Suprapubic skin (tissue), 4 donors: ENCODE measurements at regions not wholly inside any gene's neighbourhood (a gene's known extent, or its start where the extent isn't known, plus 50 kb on each side); places are given as distances from the start of the nearest gene placed in this dataset.

Experiments
- DNase-seq, 2 donors: peaks; one replicate each; pipeline ENCODE4 v3.0.0-alpha.2; 2019; ENCODE audit warnings: low spot score in 2 of 2
- H3K27ac ChIP-seq: fragments of 200-600 bp; sonication (generic); one replicate; pipeline ENCODE4 v1.5.1; 2019
- H3K27me3 ChIP-seq: fragments of 200-600 bp; sonication (generic); one replicate; pipeline ENCODE4 v1.5.1; 2019
- H3K36me3 ChIP-seq: fragments of 200-600 bp; sonication (generic); one replicate; pipeline ENCODE4 v1.5.1; 2019
- H3K4me1 ChIP-seq: fragments of 200-600 bp; sonication (generic); one replicate; pipeline ENCODE4 v1.5.1; 2019
- H3K4me3 ChIP-seq: fragments of 200-600 bp; sonication (generic); one replicate; pipeline ENCODE4 v1.5.1; 2019; ENCODE audit warnings: mild to moderate bottlenecking
- H3K9me3 ChIP-seq: fragments of 200-600 bp; sonication (generic); one replicate; pipeline ENCODE4 v1.5.1; 2019
- EP300 ChIP-seq: sonication (generic); formaldehyde crosslinking; IDR thresholded peaks from one replicate; pipeline ENCODE4 v1.6.1; 2017; ENCODE audit warnings: antibody characterized with exemption
- POLR2A ChIP-seq, 2 donors: fragments of 450-650 bp; IDR thresholded peaks; one replicate each; pipeline ENCODE4 v1.6.1; 2017; ENCODE audit warnings: antibody characterized with exemption in 2 of 2, mild to moderate bottlenecking in 2 of 2, moderate library complexity in 2 of 2
- POLR2AphosphoS5 ChIP-seq, 3 donors: sonication (generic); formaldehyde crosslinking; IDR thresholded peaks; one replicate each; pipeline ENCODE4 v1.6.1; 2017; ENCODE audit warnings: antibody characterized with exemption in 3 of 3
- WGBS: methylation state at CpG from one replicate; pipeline ENCODE4 v1.1.5; 2018; 5-methylcytosine and 5-hydroxymethylcytosine counted together
- TF ChIP-seq, protein P1 (sequence below), 2 donors: fragments of 200-600 bp in 1 of 2; fragments of 450-650 bp in 1 of 2; sonication (generic) in 1 of 2; IDR thresholded peaks; one replicate each; pipeline ENCODE4 v1.5.1; 2016 to 2019; ENCODE audit warnings: antibody characterized with exemption in 2 of 2, mild to moderate bottlenecking in 1 of 2, moderate library complexity in 1 of 2

DNA sequence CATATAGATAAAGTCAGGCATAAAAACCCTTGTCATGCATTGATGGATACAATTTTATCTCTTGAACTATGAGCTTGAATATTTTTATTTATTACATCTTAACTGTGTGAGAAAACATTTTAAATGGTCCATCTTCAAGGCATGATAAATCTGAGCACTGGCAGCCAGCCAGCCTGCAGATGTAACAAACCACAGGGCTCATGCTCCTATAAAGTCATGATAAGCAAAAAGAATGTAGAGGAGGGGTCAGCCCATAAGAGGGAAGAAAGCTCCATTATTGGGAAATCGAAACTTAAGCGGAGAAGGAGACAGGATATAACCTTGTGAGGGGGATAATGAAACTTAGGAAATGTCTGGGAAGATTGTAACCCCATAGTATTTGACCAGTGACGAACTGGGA, 839.0 kb downstream of the LRRIQ3 start:
- no peaks in the 10 kb centered on the region for H3K36me3 ChIP-seq
- no peak overlapping the region for H3K4me3 ChIP-seq
- 38% methylated on average over 3 of the region's 3 CpGs for WGBS
- H3K27me3 ChIP-seq = no peaks in the 10 kb centered on the region
- H3K4me1 ChIP-seq = no peaks in the 10 kb centered on the region
- no peaks in the 10 kb centered on the region for H3K9me3 ChIP-seq
- TF ChIP-seq EP300 (no peak), POLR2A (IDR thresholded peaks at IDR 0.05) (no peak), POLR2AphosphoS5 (IDR thresholded peaks at IDR 0.05) (no peak)
- TF ChIP-seq, protein P1, sequence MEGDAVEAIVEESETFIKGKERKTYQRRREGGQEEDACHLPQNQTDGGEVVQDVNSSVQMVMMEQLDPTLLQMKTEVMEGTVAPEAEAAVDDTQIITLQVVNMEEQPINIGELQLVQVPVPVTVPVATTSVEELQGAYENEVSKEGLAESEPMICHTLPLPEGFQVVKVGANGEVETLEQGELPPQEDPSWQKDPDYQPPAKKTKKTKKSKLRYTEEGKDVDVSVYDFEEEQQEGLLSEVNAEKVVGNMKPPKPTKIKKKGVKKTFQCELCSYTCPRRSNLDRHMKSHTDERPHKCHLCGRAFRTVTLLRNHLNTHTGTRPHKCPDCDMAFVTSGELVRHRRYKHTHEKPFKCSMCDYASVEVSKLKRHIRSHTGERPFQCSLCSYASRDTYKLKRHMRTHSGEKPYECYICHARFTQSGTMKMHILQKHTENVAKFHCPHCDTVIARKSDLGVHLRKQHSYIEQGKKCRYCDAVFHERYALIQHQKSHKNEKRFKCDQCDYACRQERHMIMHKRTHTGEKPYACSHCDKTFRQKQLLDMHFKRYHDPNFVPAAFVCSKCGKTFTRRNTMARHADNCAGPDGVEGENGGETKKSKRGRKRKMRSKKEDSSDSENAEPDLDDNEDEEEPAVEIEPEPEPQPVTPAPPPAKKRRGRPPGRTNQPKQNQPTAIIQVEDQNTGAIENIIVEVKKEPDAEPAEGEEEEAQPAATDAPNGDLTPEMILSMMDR (IDR thresholded peaks at IDR 0.05) = no peak
- DNase-seq = no peak
- no peak overlapping the region for H3K27ac ChIP-seq

DNA sequence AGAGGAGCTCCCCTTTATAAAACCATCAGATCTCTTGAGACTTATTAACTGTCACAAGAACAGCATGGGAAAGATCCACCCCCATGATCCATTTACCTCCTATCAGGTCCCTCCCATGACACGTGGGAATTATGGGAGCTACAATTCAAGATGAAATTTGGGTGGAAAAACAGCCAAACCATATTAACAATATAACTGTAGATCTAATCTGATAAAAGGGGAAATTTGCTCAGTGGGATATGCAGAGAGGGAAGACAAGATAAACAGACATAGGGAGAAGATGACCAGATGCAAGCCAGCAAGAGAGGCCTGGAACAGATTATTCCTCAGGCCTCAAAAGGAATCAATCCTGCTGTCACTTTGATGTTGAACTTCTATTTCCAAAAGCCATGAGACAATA, 841.5 kb downstream of the LRRIQ3 start:
- Histone ChIP-seq H3K27ac (no peak overlapping the region), H3K27me3 (no peaks in the 10 kb centered on the region), H3K4me1 (no peaks in the 10 kb centered on the region), H3K36me3 (no peaks in the 10 kb centered on the region), H3K9me3 (no peaks in the 10 kb centered on the region), H3K4me3 (no peak overlapping the region)
- WGBS = 0% methylated on average over 1 of the region's 1 CpG
- no peak for DNase-seq
- TF ChIP-seq, protein P1 (IDR thresholded peaks at IDR 0.05) = no peak
- TF ChIP-seq POLR2AphosphoS5 (IDR thresholded peaks at IDR 0.05) (no peak), EP300 (no peak), POLR2A (IDR thresholded peaks at IDR 0.05) (no peak)

DNA sequence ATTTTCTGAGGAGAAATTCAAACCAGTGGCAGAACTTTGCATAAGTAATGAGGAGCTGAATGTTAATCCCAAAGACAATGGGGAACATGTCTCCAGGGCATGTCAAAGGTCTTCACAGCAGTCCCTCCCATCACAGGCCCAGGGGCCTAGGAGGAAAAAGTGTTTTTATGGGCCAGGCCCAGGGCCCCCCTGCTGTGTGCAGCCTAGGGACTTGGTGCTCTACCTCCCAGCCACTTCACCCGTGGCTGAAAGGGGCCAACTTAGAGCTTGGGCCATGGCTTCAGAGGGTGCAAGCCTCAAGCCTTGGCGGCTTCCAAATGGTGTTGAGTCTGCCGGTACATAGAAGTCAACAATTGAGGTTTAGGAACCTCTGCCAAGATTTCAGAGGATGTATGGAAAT, 854.0 kb downstream of the LRRIQ3 start:
- H3K27ac ChIP-seq = no peak overlapping the region
- no peak for TF ChIP-seq POLR2AphosphoS5 (IDR thresholded peaks at IDR 0.05)
- no peak for TF ChIP-seq EP300
- no peak for TF ChIP-seq POLR2A (IDR thresholded peaks at IDR 0.05)
- TF ChIP-seq, protein P1 (IDR thresholded peaks at IDR 0.05) = no peak
- no peak for DNase-seq
- peaks cover 3% of the 10 kb centered on the region for H3K9me3 ChIP-seq
- WGBS = 77% methylated on average over 3 of the region's 3 CpGs
- no peaks in the 10 kb centered on the region for H3K4me1 ChIP-seq
- no peak overlapping the region for H3K4me3 ChIP-seq
- H3K27me3 ChIP-seq = no peaks in the 10 kb centered on the region
- no peaks in the 10 kb centered on the region for H3K36me3 ChIP-seq

DNA sequence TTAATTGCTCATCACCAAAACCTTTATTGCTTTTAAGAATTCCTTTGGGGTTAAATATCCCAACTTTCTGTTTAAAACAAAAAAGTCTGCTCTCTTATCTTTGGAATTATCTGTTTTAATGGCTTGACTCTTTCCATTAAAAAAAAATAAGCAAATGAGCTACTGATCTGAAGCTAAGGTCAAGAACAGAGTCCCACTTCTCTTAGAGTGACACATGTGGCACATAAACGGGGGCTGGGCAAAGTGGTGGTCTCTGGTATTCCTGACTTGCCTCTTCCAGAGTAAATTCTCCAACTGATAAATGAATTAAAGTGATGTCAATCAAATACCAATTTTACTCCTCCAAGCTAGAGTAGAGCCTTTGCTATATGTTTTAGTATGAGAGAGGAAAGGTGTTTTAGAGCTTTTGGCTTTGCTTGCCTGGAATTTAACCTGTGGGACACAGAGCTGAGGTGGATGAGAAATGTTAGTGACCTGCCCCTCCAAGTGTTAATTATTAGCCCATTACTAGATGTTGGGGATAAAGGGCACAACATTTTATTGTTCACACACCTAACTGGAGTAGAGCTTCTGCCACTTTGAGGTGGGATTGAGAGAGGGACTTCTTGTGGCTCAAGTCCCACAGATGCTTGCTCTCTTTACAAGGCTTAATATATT, 864.0 kb downstream of the LRRIQ3 start:
- H3K4me3 ChIP-seq = no peak overlapping the region
- WGBS = 69% methylated on average over 1 of the region's 1 CpG
- no peaks in the 10 kb centered on the region for H3K36me3 ChIP-seq
- no peaks in the 10 kb centered on the region for H3K27me3 ChIP-seq
- H3K4me1 ChIP-seq = no peaks in the 10 kb centered on the region
- H3K27ac ChIP-seq = no peak overlapping the region
- peaks cover 5% of the 10 kb centered on the region for H3K9me3 ChIP-seq
- TF ChIP-seq EP300 (no peak), POLR2AphosphoS5 (IDR thresholded peaks at IDR 0.05) (no peak), POLR2A (IDR thresholded peaks at IDR 0.05) (no peak)
- TF ChIP-seq, protein P1 (IDR thresholded peaks at IDR 0.05) = no peak
- no peak for DNase-seq

DNA sequence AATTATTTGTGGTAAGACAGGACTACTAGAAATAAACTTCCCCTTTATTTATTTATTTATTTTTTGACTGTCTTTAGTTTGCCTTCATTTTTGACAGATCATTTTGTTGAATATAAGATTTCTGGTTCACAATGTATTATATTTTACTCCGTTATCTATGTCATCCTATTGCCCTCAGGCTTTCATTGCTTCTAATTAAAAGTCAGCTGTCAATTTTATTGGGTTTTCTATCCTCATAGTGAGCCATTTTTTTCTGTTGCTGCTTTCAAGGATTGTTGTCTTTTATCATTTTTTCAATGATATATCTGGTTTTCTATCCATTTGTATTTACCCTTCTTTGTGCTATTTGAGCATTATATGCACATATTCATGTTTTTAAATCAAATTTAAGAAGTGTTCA, 866.2 kb downstream of the LRRIQ3 start:
- H3K27me3 ChIP-seq = no peaks in the 10 kb centered on the region
- H3K4me1 ChIP-seq = no peaks in the 10 kb centered on the region
- no peak overlapping the region for H3K27ac ChIP-seq
- H3K9me3 ChIP-seq = peaks cover 16% of the 10 kb centered on the region
- H3K36me3 ChIP-seq = no peaks in the 10 kb centered on the region
- DNase-seq = no peak
- TF ChIP-seq POLR2AphosphoS5 (IDR thresholded peaks at IDR 0.05) = no peak
- TF ChIP-seq, protein P1 (IDR thresholded peaks at IDR 0.05) = no peak
- no peak for TF ChIP-seq EP300
- TF ChIP-seq POLR2A (IDR thresholded peaks at IDR 0.05) = no peak
- H3K4me3 ChIP-seq = no peak overlapping the region
- WGBS = 89% methylated on average over 1 of the region's 1 CpG
